Breast epithelium (tissue), 4 donors: ENCODE measurements at regions not wholly inside any gene's neighbourhood (a gene's known extent, or its start where the extent isn't known, plus 50 kb on each side); places are given as distances from the start of the nearest gene placed in this dataset.

ENCODE experiments used
- DNase-seq, 2 donors: peaks; one replicate each; pipeline ENCODE4 v3.0.0-alpha.2; 2019; ENCODE audit warnings: low spot score in 2 of 2
- H3K27ac ChIP-seq, 2 donors: fragments of 200-600 bp; sonication (generic) in 1 of 2; one replicate each; pipeline ENCODE4 v1.5.1; 2016 to 2019; ENCODE audit warnings: mild to moderate bottlenecking in 1 of 2
- H3K27me3 ChIP-seq, 2 donors: fragments of 200-600 bp; sonication (generic) in 1 of 2; one replicate each; pipeline versions ENCODE4 v1.5.1 to v1.6.0; 2017 to 2019; ENCODE audit warnings: control low read depth in 1 of 2, mild to moderate bottlenecking in 1 of 2
- H3K36me3 ChIP-seq: fragments of 200-600 bp; one replicate; pipeline ENCODE4 v1.5.1; 2019
- H3K4me1 ChIP-seq, 2 donors: fragments of 200-600 bp; sonication (generic); one replicate each; pipeline ENCODE4 v1.5.1; 2016 to 2019; ENCODE audit warnings: control low read depth in 1 of 2
- H3K4me3 ChIP-seq, 3 donors: fragments of 200-600 bp; sonication (generic); 1 replicate in 2 of 3; 2 replicates in 1 of 3; pipeline ENCODE4 v1.5.1; 2016 to 2019; ENCODE audit warnings: mild to moderate bottlenecking in 3 of 3, moderate library complexity in 2 of 3
- H3K9me3 ChIP-seq, 2 donors: fragments of 200-600 bp; sonication (generic) in 1 of 2; one replicate each; pipeline ENCODE4 v1.5.1; 2016 to 2019; ENCODE audit warnings: control low read depth in 1 of 2
- CTCF ChIP-seq, 3 donors: fragments of 450-650 bp; IDR thresholded peaks; one replicate each; pipeline ENCODE4 v1.5.1; 2016 to 2017; ENCODE audit warnings: antibody characterized with exemption in 3 of 3, mild to moderate bottlenecking in 3 of 3, moderate library complexity in 3 of 3
- POLR2A ChIP-seq: fragments of 450-650 bp; IDR thresholded peaks from one replicate; pipeline ENCODE4 v1.6.1; 2016; ENCODE audit warnings: antibody characterized with exemption, mild to moderate bottlenecking, moderate library complexity
- POLR2AphosphoS5 ChIP-seq, 3 donors: sonication (generic); formaldehyde crosslinking; IDR thresholded peaks; one replicate each; pipeline ENCODE4 v1.6.1; 2017; ENCODE audit warnings: antibody characterized with exemption in 3 of 3
- intact Hi-C: fragments of 100-400 bp; cut with DNase I; formaldehyde crosslinking; loops from one replicate; pipeline ENCODE4 v1.15.1; 2023; ENCODE audit warnings: low total_unique reads

GRCh38 chr6:120604510-120604909, 729.8 kb downstream of the TBC1D32 start:
- no peak for DNase-seq
- no peaks in the 10 kb centered on the region for H3K9me3 ChIP-seq
- H3K36me3 ChIP-seq = no peaks in the 10 kb centered on the region
- no peak overlapping the region for H3K4me3 ChIP-seq
- no peaks in the 10 kb centered on the region for H3K4me1 ChIP-seq
- H3K27ac ChIP-seq = no peak overlapping the region
- intact Hi-C loops = no loop called here
- no peak for TF ChIP-seq CTCF (IDR thresholded peaks at IDR 0.05)
- TF ChIP-seq POLR2AphosphoS5 (IDR thresholded peaks at IDR 0.05) = no peak
- TF ChIP-seq POLR2A = no peak
- H3K27me3 ChIP-seq = no peaks in the 10 kb centered on the region

- intact Hi-C loops = no loop called here
- TF ChIP-seq POLR2A (no peak), POLR2AphosphoS5 (IDR thresholded peaks at IDR 0.05) (no peak), CTCF (IDR thresholded peaks at IDR 0.05) (no peak)
- DNase-seq = no peak
Observed at GRCh38 chr6:120590611-120591010, 743.7 kb downstream of the TBC1D32 start.

GRCh38 chr6:120588424-120588823, 745.9 kb downstream of the TBC1D32 start:
- Histone ChIP-seq H3K27ac (no peak overlapping the region), H3K36me3 (no peaks in the 10 kb centered on the region), H3K4me3 (no peak overlapping the region), H3K27me3 (no peaks in the 10 kb centered on the region), H3K4me1 (no peaks in the 10 kb centered on the region), H3K9me3 (no peaks in the 10 kb centered on the region)
- no peak for DNase-seq
- TF ChIP-seq POLR2A (no peak), CTCF (IDR thresholded peaks at IDR 0.05) (no peak), POLR2AphosphoS5 (IDR thresholded peaks at IDR 0.05) (no peak)
- intact Hi-C loops = no loop called here

More at GRCh38 chr6:120590611-120591010, 743.7 kb downstream of the TBC1D32 start:
- Histone ChIP-seq H3K4me3 (no peak overlapping the region), H3K4me1 (no peaks in the 10 kb centered on the region), H3K27ac (no peak overlapping the region), H3K9me3 (no peaks in the 10 kb centered on the region), H3K27me3 (no peaks in the 10 kb centered on the region), H3K36me3 (no peaks in the 10 kb centered on the region)

- Histone ChIP-seq H3K27ac (no peak overlapping the region), H3K4me3 (no peak overlapping the region), H3K9me3 (no peaks in the 10 kb centered on the region), H3K27me3 (no peaks in the 10 kb centered on the region), H3K36me3 (no peaks in the 10 kb centered on the region), H3K4me1 (no peaks in the 10 kb centered on the region)
- DNase-seq = no peak
- intact Hi-C loops = no loop called here
- TF ChIP-seq CTCF (IDR thresholded peaks at IDR 0.05) = no peak
- no peak for TF ChIP-seq POLR2A
- TF ChIP-seq POLR2AphosphoS5 (IDR thresholded peaks at IDR 0.05) = no peak
Observed at GRCh38 chr6:120587381-120587780, 746.9 kb downstream of the TBC1D32 start.

GRCh38 chr6:120584111-120584760, 750.0 kb downstream of the TBC1D32 start:
- Histone ChIP-seq H3K27ac (no peak overlapping the region), H3K27me3 (no peaks in the 10 kb centered on the region), H3K4me3 (no peak overlapping the region), H3K9me3 (no peaks in the 10 kb centered on the region), H3K4me1 (no peaks in the 10 kb centered on the region), H3K36me3 (no peaks in the 10 kb centered on the region)
- intact Hi-C loops = no loop called here
- no peak for DNase-seq
- no peak for TF ChIP-seq POLR2AphosphoS5 (IDR thresholded peaks at IDR 0.05)
- TF ChIP-seq CTCF (IDR thresholded peaks at IDR 0.05) = no peak
- TF ChIP-seq POLR2A = no peak
